Cerebellar cortex (tissue), 1 donor: ENCODE measurements at regions not wholly inside any gene's neighbourhood (a gene's known extent, or its start where the extent isn't known, plus 50 kb on each side); places are given as distances from the start of the nearest gene placed in this dataset.

Experiments
- DNase-seq: peaks from one replicate; pipeline ENCODE4 v3.0.0-alpha.2; 2015; ENCODE audit warnings: low spot score

GRCh38 chr7:17485368-17485767, 186.9 kb downstream of the AHR start:
- no peak for DNase-seq

GRCh38 chr7:17485904-17486303, 187.5 kb downstream of the AHR start:
- DNase-seq, result no peak

- no peak for DNase-seq
Observed at GRCh38 chr7:17486835-17487234, 188.4 kb downstream of the AHR start.

- no peak for DNase-seq
Observed at GRCh38 chr7:17487343-17487742, 188.9 kb downstream of the AHR start.

- no peak for DNase-seq
Observed at GRCh38 chr7:17488829-17489228, 190.4 kb downstream of the AHR start.

- DNase-seq, result no peak
Observed at GRCh38 chr7:17489961-17490360, 191.5 kb downstream of the AHR start.

GRCh38 chr7:17490825-17491224, 192.4 kb downstream of the AHR start:
- DNase-seq, result no peak

- DNase-seq, result no peak
Observed at GRCh38 chr7:17492437-17492836, 194.0 kb downstream of the AHR start.

- no peak for DNase-seq
Observed at GRCh38 chr7:17493446-17493845, 195.0 kb downstream of the AHR start.

- DNase-seq, result no peak
Observed at GRCh38 chr7:17495655-17496394, 197.4 kb downstream of the AHR start.

GRCh38 chr7:17497136-17497535, 198.7 kb downstream of the AHR start:
- no peak for DNase-seq

GRCh38 chr7:17497549-17498167, 199.2 kb downstream of the AHR start:
- no peak for DNase-seq

GRCh38 chr7:17498230-17498629, 199.8 kb downstream of the AHR start:
- DNase-seq, result no peak

GRCh38 chr7:17500736-17501135, 202.3 kb downstream of the AHR start:
- no peak for DNase-seq

GRCh38 chr7:17501441-17502212, 203.2 kb downstream of the AHR start:
- no peak for DNase-seq

GRCh38 chr7:17502213-17503060, 204.0 kb downstream of the AHR start:
- DNase-seq, result no peak

- no peak for DNase-seq
Observed at GRCh38 chr7:17506095-17506494, 207.6 kb downstream of the AHR start.

GRCh38 chr7:17506596-17506995, 208.1 kb downstream of the AHR start:
- no peak for DNase-seq

GRCh38 chr7:17507717-17508116, 209.3 kb downstream of the AHR start:
- no peak for DNase-seq

- DNase-seq, result no peak
Observed at GRCh38 chr7:17512181-17512675, 213.8 kb downstream of the AHR start.

GRCh38 chr7:17516771-17517170, 218.3 kb downstream of the AHR start:
- DNase-seq, result no peak

- DNase-seq, result no peak
Observed at GRCh38 chr7:17520941-17521340, 222.5 kb downstream of the AHR start.
